Natural killer cell treated with Interleukin-12 subunit alpha and Interleukin-12 subunit beta and Interleukin-15 and Interleukin-18, amount 100 ng/mL, for 72 hours (primary cell): ENCODE measurements at regions not wholly inside any gene's neighbourhood (a gene's known extent, or its start where the extent isn't known, plus 50 kb on each side); places are given as distances from the start of the nearest gene placed in this dataset.

Source experiments
- ATAC-seq, 2 donors: fragments of 150-1000 bp; cut with Tn5 transposase in 1 of 2; sonication (Bioruptor Pico), chemical (Tn5 transposase) in 1 of 2; 2 replicates each; pipeline ENCODE4 v1.10.0; 2021
- DNase-seq: peaks from one replicate; pipeline ENCODE4 v3.0.0; 2022; ENCODE audit warnings: low spot score
- H3K27ac Mint-ChIP-seq, 2 donors: 1 replicate in 1 of 2; 2 replicates in 1 of 2; pipeline ENCODE4 v1.8.0; 2022; ENCODE audit warnings: mixed read lengths in 2 of 2, mild to moderate bottlenecking in 1 of 2, moderate library complexity in 1 of 2
- H3K27me3 Mint-ChIP-seq, 2 donors: 1 replicate in 1 of 2; 2 replicates in 1 of 2; pipeline ENCODE4 v1.8.0; 2022; ENCODE audit warnings: mixed read lengths in 2 of 2
- H3K36me3 Mint-ChIP-seq: one replicate; pipeline ENCODE4 v1.8.0; 2022; ENCODE audit warnings: mixed read lengths
- H3K4me1 Mint-ChIP-seq, 2 donors: 1 replicate in 1 of 2; 2 replicates in 1 of 2; pipeline ENCODE4 v1.8.0; 2022; ENCODE audit warnings: low read depth in 2 of 2, mixed read lengths in 2 of 2, mild to moderate bottlenecking in 1 of 2
- H3K4me3 Mint-ChIP-seq: one replicate; pipeline ENCODE4 v1.8.0; 2022; ENCODE audit warnings: mixed read lengths
- H3K9me3 Mint-ChIP-seq: 2 replicates; pipeline ENCODE4 v1.8.0; 2022; ENCODE audit warnings: mixed read lengths

DNA sequence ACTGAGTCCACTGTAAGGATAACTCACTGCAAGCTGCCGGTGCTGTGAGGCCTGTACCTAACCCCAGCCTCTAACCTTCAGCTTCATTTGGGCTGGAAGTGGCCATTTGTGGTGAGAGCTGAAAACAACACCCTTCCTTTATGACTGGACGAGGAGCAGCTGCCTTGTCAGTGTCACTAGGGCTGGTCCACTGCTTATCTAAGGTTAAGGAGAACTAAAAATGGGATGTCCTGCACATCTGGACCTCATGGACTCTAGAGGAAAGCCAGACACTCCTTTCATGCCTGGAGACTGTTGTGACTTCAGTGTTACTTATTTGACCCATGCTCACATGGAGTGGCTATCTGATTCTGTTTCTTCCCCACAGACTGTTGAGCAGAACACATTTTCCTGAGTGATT is 139.9 kb downstream of the ZNF518B start:
- no peak overlapping the region for H3K4me3 Mint-ChIP-seq
- no peaks in the 10 kb centered on the region for H3K9me3 Mint-ChIP-seq
- no peaks in the 10 kb centered on the region for H3K4me1 Mint-ChIP-seq
- ATAC-seq = no peak
- no peak for DNase-seq
- no peak overlapping the region for H3K27ac Mint-ChIP-seq
- no peaks in the 10 kb centered on the region for H3K36me3 Mint-ChIP-seq
- H3K27me3 Mint-ChIP-seq = no peaks in the 10 kb centered on the region

DNA sequence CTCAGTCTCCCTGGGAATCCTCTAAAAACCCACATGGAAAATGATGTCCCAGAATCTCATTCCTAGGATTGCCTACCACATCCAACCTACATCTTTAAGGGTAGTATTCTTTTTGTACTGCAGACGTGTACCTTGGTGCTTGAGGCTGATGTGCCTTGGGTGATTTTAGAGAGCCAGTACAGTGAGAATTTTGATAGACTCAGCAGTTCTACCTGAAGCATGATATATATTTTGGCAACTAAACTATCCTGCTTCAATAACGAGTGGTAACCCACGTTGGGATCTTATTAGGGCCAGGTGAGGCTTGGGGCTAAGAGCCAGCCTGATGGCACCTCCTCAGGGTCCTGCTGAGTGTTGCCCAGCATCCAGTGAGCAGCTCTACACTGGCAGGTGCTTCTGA is 140.4 kb downstream of the ZNF518B start:
- DNase-seq (no peak), ATAC-seq (no peak)
- Mint-ChIP-seq H3K27ac (no peak overlapping the region), H3K27me3 (no peaks in the 10 kb centered on the region), H3K36me3 (no peaks in the 10 kb centered on the region), H3K9me3 (no peaks in the 10 kb centered on the region), H3K4me3 (no peak overlapping the region), H3K4me1 (no peaks in the 10 kb centered on the region)

DNA sequence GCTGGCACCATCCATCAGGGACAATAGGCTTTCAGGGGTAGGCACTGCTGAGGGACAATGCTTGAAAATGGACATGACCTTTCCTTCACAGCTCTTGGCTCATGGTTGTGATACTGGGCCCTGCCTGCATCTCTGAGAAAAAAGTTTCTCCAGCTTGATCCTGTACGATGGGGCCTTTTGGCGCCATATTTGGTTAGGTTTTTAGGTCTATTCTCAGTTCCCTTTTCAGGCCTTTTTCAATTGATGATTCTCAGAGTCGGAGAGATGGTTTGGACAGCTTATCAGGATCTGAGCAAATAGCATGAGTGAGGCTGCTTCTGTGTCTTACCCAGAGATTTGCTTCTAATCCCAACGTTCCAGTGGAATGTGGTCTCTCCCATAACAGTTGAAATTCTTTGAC is 141.6 kb downstream of the ZNF518B start:
- Mint-ChIP-seq H3K27me3 (peaks cover 0 to 2% of the 10 kb centered on the region in 2 donors), H3K27ac (no peak overlapping the region), H3K4me3 (no peak overlapping the region), H3K9me3 (no peaks in the 10 kb centered on the region), H3K4me1 (no peaks in the 10 kb centered on the region), H3K36me3 (no peaks in the 10 kb centered on the region)
- DNase-seq (no peak), ATAC-seq (no peak)

DNA sequence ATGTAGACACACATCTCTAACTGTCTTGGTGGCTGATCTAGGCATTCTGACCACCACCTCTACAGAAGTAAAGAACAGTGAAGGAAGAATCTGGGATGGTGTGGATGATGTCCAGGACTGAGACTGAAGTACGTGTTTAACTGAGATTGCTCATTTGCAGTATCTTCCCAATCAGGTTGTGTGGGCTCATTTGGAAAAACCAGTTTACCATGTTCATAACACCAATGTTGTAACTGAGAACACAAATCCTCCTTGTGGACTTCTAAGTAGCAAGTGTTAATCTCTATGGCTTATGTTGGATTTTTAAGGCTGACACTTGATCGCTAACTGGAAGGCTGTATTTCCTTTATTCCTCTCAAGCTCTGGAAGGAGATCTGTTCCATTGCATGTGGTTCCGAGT is 144.7 kb downstream of the ZNF518B start:
- DNase-seq = no peak
- Mint-ChIP-seq H3K36me3 (no peaks in the 10 kb centered on the region), H3K4me1 (no peaks in the 10 kb centered on the region), H3K9me3 (no peaks in the 10 kb centered on the region), H3K4me3 (no peak overlapping the region), H3K27ac (no peak overlapping the region), H3K27me3 (peaks cover 7 to 10% of the 10 kb centered on the region in 2 donors)
- ATAC-seq = no peak

DNA sequence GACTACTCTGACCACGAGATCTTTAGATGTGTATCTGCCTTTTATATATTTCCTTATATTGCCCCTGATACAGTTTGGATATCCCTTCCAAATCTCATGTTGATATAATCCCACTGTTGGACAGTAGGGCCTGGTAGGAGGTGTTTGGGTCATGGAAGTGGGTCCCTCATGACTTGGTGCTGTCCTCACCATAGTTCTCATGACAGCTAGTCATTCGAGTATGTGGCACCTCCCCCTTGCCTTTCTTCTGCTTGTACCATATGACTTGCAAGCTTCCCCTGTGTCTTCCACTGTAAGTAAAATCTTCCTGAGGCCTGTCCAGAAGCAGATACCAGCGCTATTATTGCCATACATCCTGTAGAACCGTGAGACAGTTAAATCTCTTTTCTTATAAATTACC is 145.3 kb downstream of the ZNF518B start:
- no peak for DNase-seq

DNA sequence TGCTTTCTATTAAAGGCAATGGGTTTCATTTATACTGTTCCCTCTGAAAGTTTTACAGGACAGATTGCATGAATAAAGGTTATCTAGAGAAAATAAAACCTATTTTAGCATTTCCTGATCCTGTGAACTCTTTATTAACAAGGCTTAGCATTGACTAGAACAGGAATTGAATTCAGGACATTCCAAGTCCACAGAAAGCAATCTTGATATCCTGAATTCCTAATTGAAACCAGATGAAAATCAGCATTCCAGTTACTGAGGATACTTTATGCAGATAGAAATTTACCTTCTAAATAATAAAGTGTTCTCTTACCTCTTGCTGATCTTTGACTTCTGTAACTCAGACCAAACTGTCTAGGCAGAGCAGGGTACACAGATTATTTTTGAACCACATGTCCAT is 151.4 kb downstream of the ZNF518B start:
- H3K27ac Mint-ChIP-seq = no peak overlapping the region
- DNase-seq (no peak), ATAC-seq (no peak)
- no peaks in the 10 kb centered on the region for H3K36me3 Mint-ChIP-seq
- no peak overlapping the region for H3K4me3 Mint-ChIP-seq
- H3K9me3 Mint-ChIP-seq = no peaks in the 10 kb centered on the region
- H3K4me1 Mint-ChIP-seq = no peaks in the 10 kb centered on the region
- H3K27me3 Mint-ChIP-seq = peaks cover 23 to 25% of the 10 kb centered on the region in 2 donors

More for the DNA sequence above, 145.3 kb downstream of the ZNF518B start:
- Mint-ChIP-seq H3K4me3 (no peak overlapping the region), H3K36me3 (no peaks in the 10 kb centered on the region), H3K9me3 (no peaks in the 10 kb centered on the region), H3K27ac (no peak overlapping the region), H3K4me1 (no peaks in the 10 kb centered on the region), H3K27me3 (peaks cover 7 to 10% of the 10 kb centered on the region in 2 donors)
- no peak for ATAC-seq

DNA sequence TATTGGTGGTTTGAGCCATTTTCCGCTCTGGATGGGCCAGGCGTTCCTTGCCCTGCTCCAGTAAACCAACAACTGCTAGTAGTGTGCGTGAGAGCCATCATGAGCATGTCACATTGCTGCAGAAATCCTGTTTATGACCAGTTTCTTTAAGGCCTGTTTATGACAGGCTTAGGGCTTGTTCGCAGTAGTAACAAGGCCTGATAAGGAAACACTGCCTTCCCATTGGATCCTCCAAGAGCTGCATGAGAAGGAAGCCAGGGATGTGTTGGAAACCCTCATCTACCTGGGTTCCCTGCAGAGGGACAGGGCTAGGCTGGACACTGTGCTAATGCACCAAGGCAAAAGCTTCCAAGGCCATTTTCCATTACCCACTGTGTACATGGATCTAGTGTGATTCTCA is 153.9 kb downstream of the ZNF518B start:
- H3K9me3 Mint-ChIP-seq = no peaks in the 10 kb centered on the region
- H3K27ac Mint-ChIP-seq = no peak overlapping the region
- ATAC-seq (peak in 1 of 2 donors; percentile 44), DNase-seq (no peak)
- no peak overlapping the region for H3K4me3 Mint-ChIP-seq
- H3K4me1 Mint-ChIP-seq = no peaks in the 10 kb centered on the region
- H3K27me3 Mint-ChIP-seq = peaks cover 15 to 16% of the 10 kb centered on the region in 2 donors
- H3K36me3 Mint-ChIP-seq = no peaks in the 10 kb centered on the region

DNA sequence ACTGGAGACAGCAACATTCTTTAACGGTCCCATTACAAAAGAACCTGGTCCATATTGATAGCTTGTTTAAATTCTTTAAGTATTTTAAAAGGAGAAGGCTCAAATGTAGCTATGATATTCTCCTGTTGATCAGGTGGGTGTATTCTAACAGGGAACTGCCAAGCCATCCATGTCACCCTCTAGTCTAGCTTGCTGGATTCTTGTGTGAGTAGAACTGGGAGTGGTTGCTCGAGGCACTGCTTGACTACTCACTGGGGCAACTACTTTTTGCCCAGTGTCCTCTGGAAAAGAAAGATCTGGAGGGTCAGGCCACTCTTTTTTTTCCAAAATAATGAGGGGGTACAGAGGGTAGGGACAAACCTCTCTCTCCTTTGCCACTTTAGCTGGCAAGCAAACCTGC is 155.1 kb downstream of the ZNF518B start:
- no peak overlapping the region for H3K4me3 Mint-ChIP-seq
- no peak for DNase-seq
- no peak for ATAC-seq
- no peaks in the 10 kb centered on the region for H3K36me3 Mint-ChIP-seq
- H3K9me3 Mint-ChIP-seq = no peaks in the 10 kb centered on the region
- no peak overlapping the region for H3K27ac Mint-ChIP-seq
- H3K4me1 Mint-ChIP-seq = no peaks in the 10 kb centered on the region
- peaks cover 16 to 17% of the 10 kb centered on the region in 2 donors for H3K27me3 Mint-ChIP-seq

DNA sequence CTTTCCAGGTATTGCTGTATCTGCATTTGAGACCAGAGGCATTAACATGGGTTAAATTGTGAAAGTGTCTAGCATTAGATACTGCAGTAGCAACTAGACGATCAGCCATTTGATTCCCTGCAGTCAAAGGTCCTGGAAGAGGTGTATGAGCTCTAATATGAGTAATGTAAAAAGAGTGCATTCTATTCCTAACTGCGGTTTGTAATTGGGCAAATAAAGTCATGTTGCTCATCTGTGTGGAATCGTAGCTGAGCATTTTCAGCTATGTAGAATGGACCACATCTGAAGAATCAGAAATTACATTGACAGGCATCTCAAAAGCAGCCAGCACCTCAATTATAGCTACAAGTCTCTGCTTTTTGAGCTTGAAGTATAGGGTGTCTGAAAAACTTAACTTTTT is 157.6 kb downstream of the ZNF518B start:
- Mint-ChIP-seq H3K4me1 (no peaks in the 10 kb centered on the region), H3K4me3 (no peak overlapping the region), H3K36me3 (no peaks in the 10 kb centered on the region), H3K9me3 (no peaks in the 10 kb centered on the region), H3K27me3 (peaks cover 9% of the 10 kb centered on the region in 2 donors), H3K27ac (no peak overlapping the region)
- no peak for ATAC-seq
- DNase-seq = no peak

DNA sequence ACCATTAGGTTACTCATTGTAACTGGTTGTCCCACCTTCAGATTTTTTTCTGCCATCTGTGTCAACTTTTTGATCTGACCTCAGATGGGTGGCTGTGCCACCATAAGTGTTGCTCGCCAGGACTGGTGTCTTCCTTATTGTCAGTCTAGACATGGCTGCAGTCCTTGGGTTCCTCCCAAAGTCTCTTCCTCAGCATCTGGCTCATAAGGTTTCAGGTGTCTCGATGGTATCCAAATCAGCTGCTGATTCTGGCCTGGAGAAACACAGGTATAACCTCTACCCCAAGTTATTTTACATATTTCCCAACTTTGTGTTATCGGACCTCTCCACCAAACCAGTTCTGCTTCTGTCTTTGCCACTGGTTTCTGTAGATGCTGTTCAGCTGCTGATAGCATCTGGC is 158.5 kb downstream of the ZNF518B start:
- ATAC-seq (no peak), DNase-seq (no peak)
- Mint-ChIP-seq H3K9me3 (no peaks in the 10 kb centered on the region), H3K27ac (no peak overlapping the region), H3K4me3 (no peak overlapping the region), H3K4me1 (no peaks in the 10 kb centered on the region), H3K36me3 (no peaks in the 10 kb centered on the region), H3K27me3 (peaks cover 9 to 13% of the 10 kb centered on the region in 2 donors)

DNA sequence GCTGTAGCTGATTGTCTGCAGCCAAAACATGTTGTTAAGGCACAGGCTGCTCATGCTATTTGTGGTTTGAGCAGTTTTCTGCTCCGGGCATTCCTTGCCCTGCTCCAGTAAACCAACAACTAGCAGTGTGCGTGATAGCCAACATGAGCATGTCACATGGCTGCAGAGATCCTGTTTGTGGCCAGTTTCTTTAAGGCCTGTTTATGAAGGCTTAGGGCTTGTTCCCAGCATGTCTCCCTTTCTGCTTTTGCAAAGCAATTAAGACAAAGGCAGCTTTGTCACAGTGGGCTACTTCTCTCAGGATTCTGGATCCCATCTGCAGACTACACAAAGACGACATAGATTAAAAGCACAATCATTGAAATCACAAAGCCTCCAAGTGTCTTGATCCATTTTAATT is 160.5 kb downstream of the ZNF518B start:
- no peaks in the 10 kb centered on the region for H3K36me3 Mint-ChIP-seq
- peaks cover 5 to 19% of the 10 kb centered on the region in 2 donors for H3K27me3 Mint-ChIP-seq
- H3K4me3 Mint-ChIP-seq = no peak overlapping the region
- ATAC-seq = no peak
- H3K9me3 Mint-ChIP-seq = no peaks in the 10 kb centered on the region
- H3K27ac Mint-ChIP-seq = no peak overlapping the region
- no peak for DNase-seq
- H3K4me1 Mint-ChIP-seq = no peaks in the 10 kb centered on the region

DNA sequence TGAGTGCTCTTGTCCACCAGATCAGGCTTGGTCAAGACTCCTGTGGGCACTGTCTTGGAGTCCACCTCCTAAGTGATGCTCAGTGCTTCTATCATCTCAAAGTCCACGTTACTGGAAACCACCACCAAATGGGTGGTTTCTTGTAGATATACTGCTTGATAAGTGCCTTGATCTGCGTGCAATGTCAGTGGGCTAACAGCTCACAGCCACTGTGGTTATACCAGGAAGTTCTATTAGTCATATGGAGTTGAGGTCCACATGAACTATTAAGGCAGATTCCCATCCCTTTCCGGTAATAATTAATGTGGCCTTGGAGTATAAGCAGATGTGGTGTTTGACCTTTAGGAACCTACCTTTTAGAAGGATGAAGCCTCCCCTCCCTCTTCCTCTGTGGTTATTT is 161.9 kb downstream of the ZNF518B start:
- Mint-ChIP-seq H3K4me1 (no peaks in the 10 kb centered on the region), H3K4me3 (no peak overlapping the region), H3K27ac (no peak overlapping the region), H3K27me3 (peaks cover 7 to 14% of the 10 kb centered on the region in 2 donors), H3K36me3 (no peaks in the 10 kb centered on the region), H3K9me3 (no peaks in the 10 kb centered on the region)
- DNase-seq = no peak
- ATAC-seq = no peak

DNA sequence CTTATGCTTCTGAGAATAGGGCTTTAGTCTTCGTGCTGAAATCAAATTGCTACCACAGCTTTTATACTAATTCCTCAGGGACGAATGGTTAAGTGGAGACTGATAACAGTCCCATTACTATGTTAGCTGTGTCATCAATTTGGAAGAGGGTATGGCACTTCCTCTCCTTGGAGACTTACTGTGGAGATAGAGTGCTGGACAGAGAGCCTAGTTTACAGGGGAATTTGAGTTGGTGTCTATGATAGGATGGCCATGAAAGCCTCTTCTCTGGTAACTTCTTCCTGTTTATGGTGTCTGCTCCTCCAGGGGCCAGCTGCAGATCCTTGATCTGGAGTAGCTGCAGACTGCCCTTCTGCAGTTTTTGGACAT is 167.7 kb downstream of the ZNF518B start:
- peaks cover 3% of the 10 kb centered on the region for H3K9me3 Mint-ChIP-seq
- no peaks in the 10 kb centered on the region for H3K36me3 Mint-ChIP-seq
- ATAC-seq = no peak
- H3K27me3 Mint-ChIP-seq = peaks cover 11 to 22% of the 10 kb centered on the region in 2 donors
- H3K4me3 Mint-ChIP-seq = no peak overlapping the region
- DNase-seq = no peak
- H3K27ac Mint-ChIP-seq = no peak overlapping the region
- no peaks in the 10 kb centered on the region for H3K4me1 Mint-ChIP-seq

DNA sequence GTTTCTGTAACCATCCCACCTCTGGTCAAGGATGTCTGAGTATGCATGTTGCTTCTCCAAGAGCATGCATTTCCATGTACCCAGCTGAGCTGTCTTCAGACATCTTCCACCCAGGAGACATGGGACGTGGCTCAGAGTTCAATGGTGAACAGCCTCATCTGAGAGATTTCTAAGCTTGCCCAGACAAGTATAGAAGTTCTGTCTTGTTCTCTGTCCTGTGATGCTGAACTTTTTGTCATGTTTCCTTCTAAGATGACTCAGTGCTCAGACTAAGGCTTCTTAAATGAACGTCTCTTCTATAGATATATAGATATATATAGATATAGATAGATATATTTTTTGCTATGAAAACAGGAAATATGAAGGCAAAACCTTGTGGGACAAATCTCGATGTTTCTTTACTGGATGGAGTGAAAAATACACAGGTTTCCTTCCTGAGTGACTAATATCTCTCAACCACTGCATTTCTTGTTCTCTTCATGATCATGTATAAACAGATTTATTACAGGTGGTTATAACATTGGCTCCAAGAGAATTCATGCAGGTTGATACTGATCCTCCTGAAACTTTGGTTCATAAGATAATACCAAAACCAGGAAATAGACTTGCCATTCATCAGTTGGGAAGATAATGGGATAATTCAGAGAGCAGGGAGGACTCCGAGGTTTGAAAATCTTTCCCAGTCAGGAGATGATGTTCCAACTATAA is 168.2 kb downstream of the ZNF518B start:
- peaks cover 11 to 26% of the 10 kb centered on the region in 2 donors for H3K27me3 Mint-ChIP-seq
- H3K9me3 Mint-ChIP-seq = peaks cover 3% of the 10 kb centered on the region
- H3K4me1 Mint-ChIP-seq = no peaks in the 10 kb centered on the region
- no peaks in the 10 kb centered on the region for H3K36me3 Mint-ChIP-seq
- DNase-seq = no peak
- peak in 1 of 2 donors; percentile 6 for ATAC-seq
- no peak overlapping the region for H3K27ac Mint-ChIP-seq
- no peak overlapping the region for H3K4me3 Mint-ChIP-seq

DNA sequence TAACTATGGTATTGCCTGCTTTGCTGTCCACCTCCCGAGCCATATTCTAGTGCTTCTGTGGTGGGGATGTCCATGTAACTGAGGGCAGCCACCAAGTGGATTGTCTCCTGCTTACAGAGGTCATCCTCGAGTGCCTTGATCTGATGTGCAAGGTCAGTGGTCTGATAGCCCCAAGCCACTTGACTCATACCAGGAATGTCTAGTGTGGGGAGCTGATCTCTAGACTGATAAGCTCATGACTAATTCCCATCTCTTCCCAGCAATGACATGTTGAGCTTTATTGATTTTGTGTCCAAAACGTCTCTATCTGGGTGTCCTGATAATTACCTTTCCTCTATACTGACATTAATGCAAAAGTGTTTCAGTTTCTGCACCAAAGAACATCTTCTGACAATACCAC is 168.4 kb upstream of the WDR1 start:
- no peaks in the 10 kb centered on the region for H3K36me3 Mint-ChIP-seq
- no peak for ATAC-seq
- no peak overlapping the region for H3K4me3 Mint-ChIP-seq
- H3K4me1 Mint-ChIP-seq = no peaks in the 10 kb centered on the region
- no peak for DNase-seq
- peaks cover 8 to 18% of the 10 kb centered on the region in 2 donors for H3K27me3 Mint-ChIP-seq
- H3K9me3 Mint-ChIP-seq = peaks cover 3% of the 10 kb centered on the region
- H3K27ac Mint-ChIP-seq = no peak overlapping the region
